ENCODE measurements at regions not wholly inside any gene's neighbourhood (a gene's known extent, or its start where the extent isn't known, plus 50 kb on each side); places are given as distances from the start of the nearest gene placed in this dataset.

GRCh38 chr2:24439971-24440340, 51.1 kb upstream of the NCOA1 start:
- H3K4me3 ChIP-seq (ENCODE audit: control insufficient read depth, low read depth, low read length) = no peak overlapping the region
- DNase-seq (ENCODE audit: low read depth) = no peak
- TF ChIP-seq, protein P1, sequence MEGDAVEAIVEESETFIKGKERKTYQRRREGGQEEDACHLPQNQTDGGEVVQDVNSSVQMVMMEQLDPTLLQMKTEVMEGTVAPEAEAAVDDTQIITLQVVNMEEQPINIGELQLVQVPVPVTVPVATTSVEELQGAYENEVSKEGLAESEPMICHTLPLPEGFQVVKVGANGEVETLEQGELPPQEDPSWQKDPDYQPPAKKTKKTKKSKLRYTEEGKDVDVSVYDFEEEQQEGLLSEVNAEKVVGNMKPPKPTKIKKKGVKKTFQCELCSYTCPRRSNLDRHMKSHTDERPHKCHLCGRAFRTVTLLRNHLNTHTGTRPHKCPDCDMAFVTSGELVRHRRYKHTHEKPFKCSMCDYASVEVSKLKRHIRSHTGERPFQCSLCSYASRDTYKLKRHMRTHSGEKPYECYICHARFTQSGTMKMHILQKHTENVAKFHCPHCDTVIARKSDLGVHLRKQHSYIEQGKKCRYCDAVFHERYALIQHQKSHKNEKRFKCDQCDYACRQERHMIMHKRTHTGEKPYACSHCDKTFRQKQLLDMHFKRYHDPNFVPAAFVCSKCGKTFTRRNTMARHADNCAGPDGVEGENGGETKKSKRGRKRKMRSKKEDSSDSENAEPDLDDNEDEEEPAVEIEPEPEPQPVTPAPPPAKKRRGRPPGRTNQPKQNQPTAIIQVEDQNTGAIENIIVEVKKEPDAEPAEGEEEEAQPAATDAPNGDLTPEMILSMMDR (IDR thresholded peaks at IDR 0.05; ENCODE audit: control insufficient read depth, insufficient read depth, low read depth, low read length, missing control alignments) = no peak

- no peak overlapping the region for H3K4me3 ChIP-seq (ENCODE audit: control insufficient read depth, low read depth, low read length)
- TF ChIP-seq, protein P1 (IDR thresholded peaks at IDR 0.05; ENCODE audit: control insufficient read depth, insufficient read depth, low read depth, low read length, missing control alignments) = no peak
- DNase-seq (ENCODE audit: low read depth) = no peak
Measured at GRCh38 chr2:24439280-24439970, 51.6 kb upstream of the NCOA1 start.

DNA sequence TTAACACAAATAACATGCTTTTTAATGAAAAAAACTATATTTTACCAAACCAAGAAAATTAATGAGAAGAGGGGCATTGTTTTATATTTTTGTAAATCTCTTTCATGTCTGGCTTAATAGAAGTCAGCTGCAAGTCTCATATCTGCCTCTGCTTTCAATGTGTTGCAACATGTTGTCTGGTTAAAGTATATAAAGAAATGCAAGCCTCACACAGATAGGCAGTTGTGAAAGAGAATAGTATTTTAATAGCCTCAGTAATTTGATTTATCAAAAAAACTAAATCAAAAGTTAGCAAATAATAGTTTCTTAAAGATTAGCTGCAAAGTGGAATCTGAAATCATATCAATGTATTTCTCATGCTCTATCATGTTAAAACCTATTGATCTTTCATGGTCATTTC, 52.9 kb upstream of the NCOA1 start:
- DNase-seq (ENCODE audit: low read depth) = peak; percentile 28
- no peak overlapping the region for H3K4me3 ChIP-seq (ENCODE audit: control insufficient read depth, low read depth, low read length)
- TF ChIP-seq, protein P1 (IDR thresholded peaks at IDR 0.05; ENCODE audit: control insufficient read depth, insufficient read depth, low read depth, low read length, missing control alignments) = no peak

- TF ChIP-seq, protein P1 (IDR thresholded peaks at IDR 0.05; ENCODE audit: control insufficient read depth, insufficient read depth, low read depth, low read length, missing control alignments) = no peak
- no peak overlapping the region for H3K4me3 ChIP-seq (ENCODE audit: control insufficient read depth, low read depth, low read length)
- no peak for DNase-seq (ENCODE audit: low read depth)
Measured at GRCh38 chr2:24435391-24436316, 55.4 kb upstream of the NCOA1 start.

DNA sequence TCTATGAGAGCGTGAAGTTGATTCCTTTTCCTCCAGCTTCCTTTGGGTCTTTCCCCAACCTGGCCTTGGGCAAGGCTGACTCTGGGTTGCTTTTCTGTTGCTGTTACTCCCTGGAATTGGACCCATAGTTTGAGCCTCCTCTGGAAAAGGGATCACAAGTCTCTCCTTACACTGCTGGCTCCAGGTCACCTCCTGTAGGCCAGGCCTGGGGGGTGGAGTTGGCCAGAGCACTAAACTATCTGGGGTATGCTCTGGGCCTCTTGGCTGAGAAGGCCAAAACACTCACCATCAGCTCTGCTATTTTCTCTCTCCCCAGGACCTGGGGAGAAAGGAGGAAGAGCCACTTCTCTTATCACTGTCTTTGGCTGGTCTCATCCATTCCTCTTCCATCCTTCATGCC, 56.5 kb upstream of the NCOA1 start:
- TF ChIP-seq, protein P1 (IDR thresholded peaks at IDR 0.05; ENCODE audit: control insufficient read depth, insufficient read depth, low read depth, low read length, missing control alignments) = no peak
- DNase-seq (ENCODE audit: low read depth) = no peak
- no peak overlapping the region for H3K4me3 ChIP-seq (ENCODE audit: control insufficient read depth, low read depth, low read length)

- TF ChIP-seq, protein P1 (IDR thresholded peaks at IDR 0.05; ENCODE audit: control insufficient read depth, insufficient read depth, low read depth, low read length, missing control alignments) = no peak
- no peak overlapping the region for H3K4me3 ChIP-seq (ENCODE audit: control insufficient read depth, low read depth, low read length)
- no peak for DNase-seq (ENCODE audit: low read depth)
Measured at GRCh38 chr2:24432735-24433134, 58.3 kb upstream of the NCOA1 start.

Measured in AG09309 (cell line).